ENCODE measurements at regions not wholly inside any gene's neighbourhood (a gene's known extent, or its start where the extent isn't known, plus 50 kb on each side); places are given as distances from the start of the nearest gene placed in this dataset.
"Not testable (repeated sequence)": the region's sequence is repeated elsewhere in the genome, so short reads cannot be mapped to it uniquely, and the experiment has no call there.

GRCh38 chr6:137303441-137303840 is 84.3 kb upstream of the IFNGR1 start:
- Histone ChIP-seq H3K27ac (no peak overlapping the region), H3K4me1 (no peaks in the 10 kb centered on the region), H3K36me3 (no peaks in the 10 kb centered on the region), H3K4me3 (no peak overlapping the region), H3K27me3 (no peaks in the 10 kb centered on the region), H3K9me3 (no peaks in the 10 kb centered on the region)
- TF ChIP-seq CTCF (IDR thresholded peaks at IDR 0.05) (no peak), POLR2AphosphoS5 (IDR thresholded peaks at IDR 0.05) (no peak), POLR2A (IDR thresholded peaks at IDR 0.05) (no peak), EP300 (IDR thresholded peaks at IDR 0.05; ENCODE audit: low read depth) (no peak)
- intact Hi-C loops (cut with DNase I; ENCODE audit: low total_unique reads): no loop called here
- in situ Hi-C loops (cut with MboI; ENCODE audit: low pct_ligation_motif_present in 1 of 4, low pct_unique_long_range_greater_than_20kb in 1 of 4, low sequenced_read_pairs in 3 of 4): loop anchor here in 3 of 4 donors (25.0 kb wide), 3 partner anchors 216 to 466 kb away; no protein-coding TSS in a partner anchor
- DNase-seq: no peak
- 61% methylated on average over 2 of the region's 2 CpGs; no CpG with 5 or more reads in 1 of the 2 donors for WGBS, 2 donors (ENCODE audit: low coverage in 1 of 2)

- H3K27me3 ChIP-seq: no peaks in the 10 kb centered on the region
- no peaks in the 10 kb centered on the region for H3K36me3 ChIP-seq
- in situ Hi-C loops (cut with MboI; ENCODE audit: low pct_ligation_motif_present in 1 of 4, low pct_unique_long_range_greater_than_20kb in 1 of 4, low sequenced_read_pairs in 3 of 4): loop anchor here in 3 of 4 donors (25.0 kb wide), 3 partner anchors 212 to 462 kb away; no protein-coding TSS in a partner anchor
- WGBS, 2 donors (ENCODE audit: low coverage in 1 of 2): 79% methylated on average over 2 to 3 of the region's 3 CpGs
- H3K9me3 ChIP-seq: no peaks in the 10 kb centered on the region
- intact Hi-C loops (cut with DNase I; ENCODE audit: low total_unique reads): no loop called here
- H3K27ac ChIP-seq: no peak overlapping the region
- H3K4me1 ChIP-seq: no peaks in the 10 kb centered on the region
- TF ChIP-seq CTCF (IDR thresholded peaks at IDR 0.05): no peak
- no peak overlapping the region for H3K4me3 ChIP-seq
- no peak for DNase-seq
Measured at GRCh38 chr6:137299681-137300080, 80.5 kb upstream of the IFNGR1 start.

GRCh38 chr6:137297887-137298286 is 78.7 kb upstream of the IFNGR1 start:
- intact Hi-C loops (cut with DNase I; ENCODE audit: low total_unique reads) (no loop called here), in situ Hi-C loops (cut with MboI; ENCODE audit: low pct_ligation_motif_present in 1 of 4, low pct_unique_long_range_greater_than_20kb in 1 of 4, low sequenced_read_pairs in 3 of 4) (loop anchor here in 1 of 4 donors (25.0 kb wide), 1 partner anchor 339 kb away; no protein-coding TSS in a partner anchor)
- peak; percentile 11 for DNase-seq
- no peaks in the 10 kb centered on the region for H3K9me3 ChIP-seq
- no peak overlapping the region for H3K27ac ChIP-seq
- no peaks in the 10 kb centered on the region for H3K27me3 ChIP-seq
- no peak for TF ChIP-seq EP300 (IDR thresholded peaks at IDR 0.05; ENCODE audit: low read depth)
- no peak for TF ChIP-seq POLR2A (IDR thresholded peaks at IDR 0.05)
- TF ChIP-seq POLR2AphosphoS5 (IDR thresholded peaks at IDR 0.05): no peak
- TF ChIP-seq CTCF (IDR thresholded peaks at IDR 0.05): no peak
- no peaks in the 10 kb centered on the region for H3K4me1 ChIP-seq
- H3K4me3 ChIP-seq: no peak overlapping the region
- WGBS, 2 donors (ENCODE audit: low coverage in 1 of 2): 65 to 75% methylated on average over 5 of the region's 5 CpGs
- no peaks in the 10 kb centered on the region for H3K36me3 ChIP-seq

- 88 to 100% methylated on average over 1 to 3 of the region's 3 CpGs for WGBS, 2 donors (ENCODE audit: low coverage in 1 of 2)
- H3K27ac ChIP-seq; H3K4me3 ChIP-seq; H3K36me3 ChIP-seq; H3K27me3 ChIP-seq; DNase-seq; intact Hi-C loops (cut with DNase I; ENCODE audit: low total_unique reads); H3K4me1 ChIP-seq; H3K9me3 ChIP-seq: not testable (repeated sequence)
- in situ Hi-C loops (cut with MboI; ENCODE audit: low pct_ligation_motif_present in 1 of 4, low pct_unique_long_range_greater_than_20kb in 1 of 4, low sequenced_read_pairs in 3 of 4): loop anchor here in 1 of 4 donors (25.0 kb wide), 1 partner anchor 345 kb away; no protein-coding TSS in a partner anchor
Measured at GRCh38 chr6:137292326-137292725, 73.1 kb upstream of the IFNGR1 start.

- Histone ChIP-seq H3K27ac (no peak overlapping the region), H3K27me3 (no peaks in the 10 kb centered on the region), H3K4me1 (no peaks in the 10 kb centered on the region), H3K36me3 (no peaks in the 10 kb centered on the region), H3K4me3 (no peak overlapping the region), H3K9me3 (no peaks in the 10 kb centered on the region)
- in situ Hi-C loops (cut with MboI; ENCODE audit: low pct_ligation_motif_present in 1 of 4, low pct_unique_long_range_greater_than_20kb in 1 of 4, low sequenced_read_pairs in 3 of 4) (loop anchor here in 1 of 4 donors (25.0 kb wide), 1 partner anchor 346 kb away; no protein-coding TSS in a partner anchor), intact Hi-C loops (cut with DNase I; ENCODE audit: low total_unique reads) (no loop called here)
- 29 to 52% methylated on average over 3 of the region's 3 CpGs for WGBS, 2 donors (ENCODE audit: low coverage in 1 of 2)
- TF ChIP-seq EP300 (IDR thresholded peaks at IDR 0.05; ENCODE audit: low read depth) (no peak), CTCF (IDR thresholded peaks at IDR 0.05) (no peak), POLR2AphosphoS5 (IDR thresholded peaks at IDR 0.05) (no peak), POLR2A (IDR thresholded peaks at IDR 0.05) (no peak)
- DNase-seq: peak; percentile 42
Measured at GRCh38 chr6:137291441-137291840, 72.3 kb upstream of the IFNGR1 start.
